ENCODE measurements at regions not wholly inside any gene's neighbourhood (a gene's known extent, or its start where the extent isn't known, plus 50 kb on each side); places are given as distances from the start of the nearest gene placed in this dataset.
"Not testable (repeated sequence)": the region's sequence is repeated elsewhere in the genome, so short reads cannot be mapped to it uniquely, and the experiment has no call there.

GRCh38 chr2:195532628-195533271 is 124.3 kb upstream of the SLC39A10 start:
- in situ Hi-C loops (cut with MboI; ENCODE audit: low pct_unique_long_range_greater_than_20kb, low sequenced_read_pairs, unreplicated experiment): no loop called here
- DNase-seq (ENCODE audit: low spot score): no peak
- TF ChIP-seq CTCF (IDR thresholded peaks at IDR 0.05; ENCODE audit: extremely low read depth, insufficient read depth, missing control alignments): no peak

- TF ChIP-seq CTCF (IDR thresholded peaks at IDR 0.05; ENCODE audit: extremely low read depth, insufficient read depth, missing control alignments): no peak
- no peak for DNase-seq (ENCODE audit: low spot score)
These were observed 124.8 kb upstream of the SLC39A10 start for GRCh38 chr2:195532255-195532627.

GRCh38 chr2:195531754-195532153 is 125.3 kb upstream of the SLC39A10 start:
- no peak for TF ChIP-seq CTCF (IDR thresholded peaks at IDR 0.05; ENCODE audit: extremely low read depth, insufficient read depth, missing control alignments)
- DNase-seq (ENCODE audit: low spot score): no peak
- in situ Hi-C loops (cut with MboI; ENCODE audit: low pct_unique_long_range_greater_than_20kb, low sequenced_read_pairs, unreplicated experiment): no loop called here

More at GRCh38 chr2:195532255-195532627, 124.8 kb upstream of the SLC39A10 start:
- in situ Hi-C loops (cut with MboI; ENCODE audit: low pct_unique_long_range_greater_than_20kb, low sequenced_read_pairs, unreplicated experiment): no loop called here

DNA sequence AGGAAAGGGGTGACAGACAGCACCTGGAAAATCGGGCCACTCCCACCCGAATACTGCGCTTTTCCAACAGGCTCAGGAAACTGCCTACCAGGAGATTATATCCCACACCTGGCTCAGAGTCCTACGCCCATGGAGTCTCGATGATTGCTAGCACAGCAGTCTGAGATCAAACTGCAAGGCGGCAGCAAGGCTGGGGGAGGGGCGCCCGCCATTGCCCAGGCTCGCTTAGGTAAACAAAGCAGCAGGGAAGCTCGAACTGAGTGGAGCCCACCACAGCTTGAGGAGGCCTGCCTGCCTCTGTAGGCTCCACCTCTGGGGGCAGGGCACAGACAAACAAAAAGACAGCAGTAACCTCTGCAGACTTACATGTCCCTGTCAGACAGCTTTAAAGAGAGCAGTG is 133.8 kb upstream of the SLC39A10 start:
- in situ Hi-C loops (cut with MboI; ENCODE audit: low pct_unique_long_range_greater_than_20kb, low sequenced_read_pairs, unreplicated experiment); DNase-seq (ENCODE audit: low spot score): not testable (repeated sequence)

DNA sequence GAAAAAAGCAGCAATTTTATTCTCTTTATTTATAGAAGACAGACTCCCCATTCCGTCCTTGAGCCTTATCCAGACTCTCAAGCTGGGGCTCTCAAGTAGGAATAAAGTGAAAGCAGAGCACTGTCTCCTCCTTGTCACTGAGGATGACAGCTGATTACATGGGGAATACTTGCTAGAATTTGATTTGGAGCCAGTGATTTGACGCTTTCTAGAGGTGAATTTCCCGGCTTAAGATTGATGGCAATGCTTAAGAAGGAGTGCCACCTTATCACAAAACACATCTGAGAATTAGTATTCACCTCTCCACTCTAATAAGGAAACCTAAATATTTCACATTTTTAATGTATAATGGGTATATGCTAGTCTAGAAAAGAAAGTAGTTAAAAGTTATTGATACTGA is 135.4 kb upstream of the SLC39A10 start:
- TF ChIP-seq CTCF (IDR thresholded peaks at IDR 0.05; ENCODE audit: extremely low read depth, insufficient read depth, missing control alignments): no peak
- in situ Hi-C loops (cut with MboI; ENCODE audit: low pct_unique_long_range_greater_than_20kb, low sequenced_read_pairs, unreplicated experiment): no loop called here
- no peak for DNase-seq (ENCODE audit: low spot score)

- no peak for DNase-seq (ENCODE audit: low spot score)
- in situ Hi-C loops (cut with MboI; ENCODE audit: low pct_unique_long_range_greater_than_20kb, low sequenced_read_pairs, unreplicated experiment): no loop called here
- TF ChIP-seq CTCF (IDR thresholded peaks at IDR 0.05; ENCODE audit: extremely low read depth, insufficient read depth, missing control alignments): no peak
These were observed 136.3 kb upstream of the SLC39A10 start for GRCh38 chr2:195520671-195521155.

GRCh38 chr2:195515551-195515950 is 141.5 kb upstream of the SLC39A10 start:
- in situ Hi-C loops (cut with MboI; ENCODE audit: low pct_unique_long_range_greater_than_20kb, low sequenced_read_pairs, unreplicated experiment): no loop called here
- DNase-seq (ENCODE audit: low spot score): no peak
- TF ChIP-seq CTCF (IDR thresholded peaks at IDR 0.05; ENCODE audit: extremely low read depth, insufficient read depth, missing control alignments): no peak
